ENCODE measurements at regions not wholly inside any gene's neighbourhood (a gene's known extent, or its start where the extent isn't known, plus 50 kb on each side); places are given as distances from the start of the nearest gene placed in this dataset.
"Not testable (repeated sequence)": the region's sequence is repeated elsewhere in the genome, so short reads cannot be mapped to it uniquely, and the experiment has no call there.

DNA sequence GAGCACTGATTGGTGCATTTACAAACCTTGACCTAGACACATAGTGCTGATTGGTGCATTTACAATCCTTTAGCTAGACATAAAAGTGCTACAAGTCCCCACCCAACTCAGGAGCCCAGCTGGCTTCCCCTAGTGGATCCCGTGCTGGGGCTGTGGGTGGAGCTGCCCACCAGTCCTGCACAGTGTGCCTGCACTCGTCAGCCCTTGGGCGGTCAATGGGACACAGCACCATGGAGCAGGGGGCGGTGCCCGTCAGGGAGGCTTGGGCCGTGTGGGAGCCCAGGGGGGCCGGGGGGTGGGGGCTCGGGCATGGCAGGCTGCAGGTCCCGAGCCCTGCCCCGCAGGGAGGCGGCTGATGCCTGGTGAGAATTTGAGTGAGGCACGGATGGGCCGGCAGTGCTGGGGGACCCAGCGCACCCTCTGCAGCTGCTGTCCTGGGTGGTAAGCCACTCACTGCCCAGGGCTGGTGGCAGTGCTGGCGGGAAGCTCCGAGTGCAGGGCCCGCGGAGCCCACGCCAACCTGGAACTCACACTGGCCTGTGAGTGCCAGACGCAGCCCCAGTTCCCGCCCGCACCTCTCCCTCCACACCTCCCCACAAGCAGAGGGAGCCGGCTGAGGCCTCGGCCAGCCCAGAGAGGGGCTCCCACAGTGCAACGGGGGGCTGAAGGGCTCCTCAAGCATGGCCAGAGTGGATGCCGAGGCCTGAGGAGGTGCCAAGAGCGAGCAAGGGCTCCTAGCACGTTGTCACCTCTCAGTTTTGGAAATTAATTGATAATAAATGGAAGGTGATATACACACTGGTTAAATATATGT, 207.7 kb downstream of the RAP2B start:
- no peak for DNase-seq (ENCODE audit: low read depth)

DNA sequence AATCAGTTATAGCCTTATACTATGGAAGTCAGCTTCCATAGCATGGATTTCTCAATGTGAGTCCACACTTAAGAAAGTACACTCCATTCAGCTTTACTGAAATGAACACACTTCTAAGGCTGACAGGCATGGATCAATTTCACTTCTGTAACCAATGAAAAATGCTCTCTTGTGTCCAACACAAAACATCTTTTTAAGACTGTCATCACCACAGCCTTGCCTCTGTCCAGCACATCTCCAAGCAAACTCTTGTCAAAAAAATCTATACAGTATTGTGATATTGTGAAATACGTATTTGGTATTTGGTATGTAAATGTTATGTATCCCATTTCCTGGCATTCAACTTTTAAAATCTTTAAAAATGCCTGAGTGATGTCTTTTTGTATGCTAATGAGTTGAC, 208.7 kb downstream of the RAP2B start:
- DNase-seq (ENCODE audit: low read depth): no peak

DNA sequence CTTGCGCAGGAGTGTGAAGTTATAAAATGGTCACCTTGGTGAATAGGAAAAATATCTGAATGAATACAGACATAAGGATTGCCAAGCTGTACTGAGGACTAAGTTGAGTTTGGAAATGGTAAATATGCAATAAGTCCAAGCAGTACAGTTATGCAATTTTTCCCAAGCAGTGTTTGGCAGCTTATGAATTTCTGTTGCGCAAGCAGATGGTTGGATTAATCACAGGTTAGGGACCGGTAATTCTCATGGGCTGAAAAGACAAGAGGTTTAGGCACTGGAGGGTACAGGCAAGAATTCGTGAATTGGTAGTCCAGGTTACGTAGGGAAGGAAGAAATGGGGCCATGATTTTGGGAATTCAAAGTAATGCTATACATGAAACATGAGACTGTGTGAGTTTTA, 210.3 kb downstream of the RAP2B start:
- peak; percentile 9 for DNase-seq (ENCODE audit: low read depth)

DNA sequence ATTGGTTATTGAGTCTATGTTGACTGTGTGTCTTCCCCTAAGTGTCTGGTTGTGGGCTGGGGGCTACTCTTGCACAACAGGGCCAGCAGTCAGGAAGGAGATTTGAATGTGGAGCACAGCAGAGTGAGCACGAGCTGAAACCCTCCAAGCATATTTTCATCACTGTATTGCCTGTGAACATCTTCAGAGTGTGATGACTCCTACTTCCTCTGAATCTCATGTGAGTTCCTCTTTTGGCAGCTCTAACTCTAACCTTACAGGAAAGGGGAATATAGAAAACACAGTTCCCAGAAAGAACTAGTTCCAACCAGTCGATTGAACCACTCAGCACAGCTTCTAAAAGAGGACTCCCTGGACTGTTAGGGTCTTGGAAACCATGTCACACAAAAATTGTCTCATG, 211.6 kb downstream of the RAP2B start:
- no peak for DNase-seq (ENCODE audit: low read depth)

DNA sequence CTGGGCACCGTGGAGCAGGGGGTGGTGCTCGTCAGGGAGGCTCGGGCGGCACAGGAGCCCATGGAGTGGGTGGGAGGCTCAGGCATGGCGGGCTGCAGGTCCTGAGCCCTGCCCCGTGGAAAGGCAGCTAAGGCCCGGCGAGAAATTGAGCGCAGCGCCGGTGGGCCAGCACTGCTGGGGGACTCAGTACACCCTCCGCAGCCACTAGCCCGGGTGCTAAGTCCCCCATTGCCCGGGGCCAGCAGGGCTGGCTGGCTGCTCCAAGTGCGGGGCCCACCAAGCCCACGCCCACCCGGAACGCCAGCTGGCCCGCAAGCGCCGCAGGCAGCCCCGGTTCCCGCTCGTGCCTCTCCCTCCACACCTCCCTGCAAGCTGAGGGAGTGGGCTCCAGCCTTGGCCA, 216.3 kb downstream of the RAP2B start:
- not testable (repeated sequence) for DNase-seq (ENCODE audit: low read depth)

DNA sequence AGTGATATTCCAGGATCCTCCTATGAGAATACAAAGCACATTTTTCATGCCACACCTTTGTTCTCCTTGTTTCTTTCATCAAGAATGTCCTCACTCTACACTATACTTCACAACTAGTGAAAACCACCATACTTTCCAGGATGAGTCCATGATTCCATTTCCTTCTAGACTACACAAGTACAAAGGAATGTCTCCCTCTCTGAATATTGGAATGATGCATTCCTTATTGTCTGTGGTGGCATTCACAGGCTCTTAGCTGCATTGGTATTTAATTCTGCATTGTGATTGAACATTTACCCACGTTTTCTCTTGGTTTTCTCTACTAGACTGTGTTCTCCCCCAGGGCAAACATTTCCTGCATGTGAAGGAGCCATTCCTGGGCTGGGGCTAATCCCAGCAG, 217.5 kb downstream of the RAP2B start:
- DNase-seq (ENCODE audit: low read depth): no peak

DNA sequence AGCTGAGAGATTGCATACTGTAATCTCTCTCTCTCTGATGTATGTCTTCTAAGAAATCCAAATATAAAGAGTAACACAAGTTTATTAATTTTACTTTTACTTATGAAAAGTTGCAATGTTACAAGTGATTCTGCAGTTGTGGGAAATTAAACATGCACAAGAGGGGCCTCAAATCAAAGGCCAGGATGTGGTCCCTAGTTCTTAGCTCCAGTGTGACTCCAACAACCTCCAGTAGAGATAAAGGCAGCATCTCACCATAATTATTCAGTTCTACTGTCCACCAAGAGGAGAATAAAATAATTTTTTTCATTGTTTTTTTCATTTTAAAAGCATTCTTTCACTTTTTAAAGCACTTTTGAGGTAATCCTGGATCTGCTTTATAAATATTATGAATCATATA, 223.3 kb downstream of the RAP2B start:
- no peak for DNase-seq (ENCODE audit: low read depth)

DNA sequence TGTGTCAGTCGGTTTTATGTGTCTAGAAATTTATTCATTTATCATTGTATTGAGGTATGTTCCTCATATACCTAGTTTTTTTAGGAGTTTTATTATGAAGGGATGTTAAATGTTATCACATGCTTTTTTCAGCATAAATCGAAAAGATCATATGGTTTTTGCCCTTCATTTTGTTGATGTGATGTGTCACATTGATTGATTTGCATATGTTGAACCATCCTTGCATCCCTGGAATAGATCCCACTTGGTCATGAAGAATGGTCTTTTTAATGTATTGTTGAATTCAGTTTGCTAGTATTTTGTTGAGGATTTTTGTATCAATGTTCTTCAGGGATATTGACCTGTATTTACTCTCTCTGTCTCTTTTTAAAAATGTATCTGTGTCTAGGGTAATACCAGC, 230.3 kb downstream of the RAP2B start:
- DNase-seq (ENCODE audit: low read depth): no peak

DNA sequence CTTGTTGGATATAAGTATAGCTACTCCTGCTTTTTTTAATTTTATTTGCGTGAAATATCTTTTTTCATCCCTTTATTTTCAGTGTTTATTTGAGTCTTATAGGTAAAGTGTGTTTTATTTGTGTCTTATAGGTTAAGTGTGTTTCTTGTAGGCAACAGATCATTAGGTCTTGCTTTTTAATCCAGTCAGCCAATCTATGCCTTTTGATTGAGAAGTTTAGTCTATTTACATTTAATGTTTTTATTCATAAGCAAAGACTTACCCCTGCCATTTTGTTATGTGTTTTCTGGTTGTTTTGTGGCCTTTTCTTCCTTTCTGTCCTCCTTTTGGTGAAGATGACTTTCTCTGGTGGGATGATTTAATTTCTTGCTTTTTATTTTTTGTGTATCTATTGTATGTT, 232.0 kb downstream of the RAP2B start:
- no peak for DNase-seq (ENCODE audit: low read depth)

DNA sequence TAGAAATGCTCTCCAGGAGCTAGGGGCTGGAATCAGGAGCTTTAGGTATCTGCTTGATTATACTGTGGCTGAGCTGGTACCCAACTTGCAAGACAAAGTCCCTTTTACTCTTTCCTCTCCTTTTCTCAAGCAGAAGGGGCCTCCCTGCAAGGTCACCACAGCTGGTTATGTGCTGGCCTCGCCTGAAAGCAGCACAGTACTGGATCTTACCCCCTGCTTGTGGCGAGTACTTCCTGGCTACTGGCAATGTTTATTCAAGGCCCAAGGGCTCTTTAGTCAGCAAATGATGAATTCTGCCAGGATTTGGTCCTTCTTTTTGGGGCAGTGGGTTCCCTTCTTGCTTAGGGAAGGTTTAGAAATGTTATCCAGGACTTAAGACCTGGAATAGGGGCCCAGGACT, 234.6 kb downstream of the RAP2B start:
- no peak for DNase-seq (ENCODE audit: low read depth)

DNA sequence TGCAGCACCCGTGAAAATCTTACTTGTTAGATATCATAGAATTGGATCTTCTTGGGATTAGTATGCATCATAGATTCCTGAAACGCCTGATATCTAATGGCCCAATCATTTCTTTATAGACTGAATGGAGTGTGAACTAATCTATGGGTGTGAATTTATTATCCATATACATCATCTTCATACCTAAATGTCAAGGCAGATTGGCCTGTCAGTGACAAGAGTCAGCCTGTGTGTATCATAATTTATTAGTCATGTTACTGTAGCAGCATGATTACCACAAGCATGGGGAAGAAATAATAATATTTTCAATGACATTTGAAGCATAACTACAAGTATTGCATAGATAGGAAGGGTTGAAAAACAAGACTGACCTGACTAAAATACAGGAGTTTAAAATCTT, 235.8 kb downstream of the RAP2B start:
- DNase-seq (ENCODE audit: low read depth): no peak

DNA sequence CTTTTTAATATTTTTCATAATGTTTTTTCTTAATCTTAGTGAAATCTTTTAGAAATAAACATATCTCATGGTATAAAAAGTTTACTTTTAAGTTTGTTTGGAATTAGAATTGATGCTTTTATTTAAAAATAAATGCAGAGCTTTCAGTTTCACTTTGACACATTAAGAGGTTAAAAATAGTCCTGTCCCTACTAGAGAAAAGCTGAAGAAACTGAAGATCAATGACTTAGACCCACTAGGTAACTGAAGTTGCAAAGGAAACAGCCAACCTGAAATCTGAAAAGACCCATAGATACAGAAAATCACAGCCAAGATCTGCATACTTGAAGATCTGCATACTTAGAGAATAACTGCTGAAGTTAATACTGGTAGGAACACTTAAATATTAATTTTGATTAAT, 237.6 kb downstream of the RAP2B start:
- no peak for DNase-seq (ENCODE audit: low read depth)

DNA sequence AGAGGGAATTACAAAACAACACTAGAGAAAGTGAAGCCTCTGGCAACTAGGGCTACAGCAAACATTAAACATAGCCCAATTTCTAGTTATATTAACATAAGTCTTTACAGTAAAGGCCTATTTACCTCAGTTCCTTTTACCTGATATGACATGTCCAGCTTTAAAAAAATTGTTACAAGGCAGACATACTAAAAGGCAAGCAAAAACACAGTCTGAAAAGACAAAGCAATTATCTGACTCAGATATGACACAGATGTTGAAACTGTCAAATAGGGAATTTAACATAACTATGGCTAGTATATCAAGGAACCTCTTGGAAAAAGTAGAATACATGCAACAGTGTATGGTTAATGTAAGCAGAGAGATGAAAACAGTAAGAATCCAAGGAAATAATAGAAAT, 238.6 kb downstream of the RAP2B start:
- DNase-seq (ENCODE audit: low read depth): no peak

DNA sequence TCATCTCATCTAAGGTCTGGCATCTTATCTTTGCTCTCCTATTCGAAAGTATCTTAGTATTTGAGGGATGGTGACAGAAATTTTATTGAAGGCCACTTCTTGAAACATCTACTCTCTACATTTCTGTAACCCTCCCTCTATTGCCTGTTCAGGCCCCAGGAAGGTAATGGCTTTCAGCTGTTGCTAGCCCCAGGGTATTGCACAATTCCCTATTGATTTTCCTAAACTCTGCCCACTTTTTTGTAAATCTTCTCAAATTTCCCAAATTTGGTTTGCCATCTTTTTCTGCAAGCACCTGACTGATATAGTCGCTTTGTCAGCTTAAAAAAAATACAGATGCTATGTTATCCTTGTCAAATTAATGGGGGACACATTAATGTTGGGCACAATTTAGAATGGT, 242.1 kb downstream of the RAP2B start:
- no peak for DNase-seq (ENCODE audit: low read depth)

DNA sequence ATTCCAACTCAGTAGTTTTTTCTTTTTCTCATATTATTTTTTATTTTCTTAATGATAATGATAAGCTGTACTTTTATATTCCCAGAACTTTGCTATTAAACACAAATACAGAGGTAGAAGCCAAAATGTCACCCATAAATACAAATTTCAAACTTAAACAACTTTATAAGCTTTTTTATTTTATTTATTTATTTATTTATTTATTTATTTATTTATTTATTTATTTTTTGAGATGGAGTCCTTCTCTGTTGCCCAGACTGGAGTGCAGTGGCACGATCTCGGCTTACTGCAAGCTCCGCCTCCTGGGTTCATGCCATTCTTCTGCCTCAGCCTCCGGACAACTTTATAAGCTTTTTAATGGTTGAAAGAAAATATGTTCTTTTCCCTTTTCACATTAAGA, 243.3 kb downstream of the RAP2B start:
- DNase-seq (ENCODE audit: low read depth): not testable (repeated sequence)

DNA sequence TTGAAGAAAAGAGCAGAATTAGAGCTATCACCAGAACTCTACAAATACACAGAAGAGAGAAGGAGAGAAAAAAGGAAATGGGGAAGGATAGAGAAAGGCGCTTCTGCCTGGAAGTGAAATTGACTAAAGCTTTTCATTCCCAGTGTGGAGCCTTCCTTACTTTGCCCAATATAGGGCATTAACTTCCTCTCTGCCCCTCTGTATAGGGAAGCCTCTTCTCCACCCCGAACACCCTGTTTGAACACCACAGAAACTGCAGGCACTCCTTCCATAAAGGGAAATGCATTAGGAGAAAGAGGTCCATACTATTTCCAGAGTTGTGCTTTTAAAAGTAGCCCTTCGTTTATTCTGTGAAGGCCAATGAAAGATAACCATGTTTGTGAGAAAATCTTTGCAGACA, 248.5 kb downstream of the RAP2B start:
- DNase-seq (ENCODE audit: low read depth): no peak

DNA sequence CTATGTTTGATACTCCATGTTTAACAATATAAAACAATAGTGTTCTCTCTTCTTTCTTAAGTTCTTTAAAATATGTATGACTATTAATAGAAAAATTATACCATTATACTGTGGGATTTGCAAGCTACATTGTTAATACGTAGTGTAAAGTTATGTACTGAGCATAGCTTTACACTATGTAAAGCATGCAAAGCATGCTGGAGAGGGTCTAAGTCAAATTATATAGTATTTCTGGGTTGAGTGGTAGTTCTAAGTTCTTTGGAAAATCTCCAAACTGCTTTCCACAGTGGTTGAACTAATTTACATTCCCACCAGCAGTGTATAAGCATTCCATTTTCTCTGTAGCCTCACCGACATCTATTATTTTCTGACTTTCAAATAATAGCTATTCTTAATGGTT, 253.0 kb downstream of the RAP2B start:
- DNase-seq (ENCODE audit: low read depth): no peak

DNA sequence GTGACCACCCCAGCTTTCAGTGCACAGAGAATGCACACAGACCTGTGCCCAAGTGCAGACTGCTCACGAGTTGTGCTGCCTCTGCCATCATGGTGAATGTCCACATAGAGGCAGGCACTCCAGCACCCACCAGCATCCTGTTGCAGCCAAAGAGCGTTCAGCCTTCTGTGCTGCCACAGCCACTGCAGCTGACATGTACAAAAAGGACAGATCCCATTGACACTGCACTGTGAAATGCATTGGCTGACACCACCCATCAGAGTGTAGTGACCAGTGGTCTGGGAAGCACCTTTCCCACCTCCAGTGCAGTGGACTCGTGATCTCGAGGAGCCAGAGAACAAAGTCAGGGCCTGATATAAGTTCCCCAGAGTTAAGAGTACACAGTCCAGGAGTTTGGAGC, 260.3 kb downstream of the RAP2B start:
- no peak for DNase-seq (ENCODE audit: low read depth)

DNA sequence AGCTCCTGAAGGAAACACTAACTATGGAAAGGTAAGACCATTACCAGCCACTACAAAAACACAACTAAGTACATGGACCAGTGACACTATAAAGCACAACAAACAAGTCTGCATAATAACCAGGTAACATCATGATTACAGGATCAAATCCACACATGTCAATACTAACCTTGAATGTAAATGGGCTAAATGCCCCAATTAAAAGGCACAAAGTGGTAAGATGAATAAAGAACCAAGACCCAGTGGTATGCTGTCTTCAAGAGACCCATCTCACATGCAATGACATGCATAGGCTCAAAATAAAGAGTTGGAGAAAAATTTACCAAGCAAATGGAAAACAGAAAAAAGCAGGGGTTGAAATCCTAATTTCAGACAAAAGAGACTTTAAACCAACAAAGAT, 261.8 kb downstream of the RAP2B start:
- not testable (repeated sequence) for DNase-seq (ENCODE audit: low read depth)

DNA sequence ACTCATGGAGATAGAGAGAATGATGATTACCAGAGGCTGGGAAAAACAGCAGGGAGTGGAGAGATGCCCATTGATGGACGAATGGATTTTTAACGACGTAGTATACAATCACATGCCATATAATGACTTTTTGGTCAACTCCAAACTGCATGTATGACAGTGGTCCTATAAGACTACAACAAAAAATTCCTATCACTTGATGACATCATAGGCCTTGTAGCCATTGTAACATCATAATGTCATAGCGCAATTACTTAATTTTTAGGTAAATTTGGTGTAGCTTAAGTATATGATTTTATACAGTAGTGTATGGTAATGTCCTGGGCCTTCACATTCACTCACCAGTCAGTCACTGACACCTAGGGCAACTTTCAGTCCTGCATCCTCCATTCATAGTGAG, 264.3 kb downstream of the RAP2B start:
- DNase-seq (ENCODE audit: low read depth): no peak

DNA sequence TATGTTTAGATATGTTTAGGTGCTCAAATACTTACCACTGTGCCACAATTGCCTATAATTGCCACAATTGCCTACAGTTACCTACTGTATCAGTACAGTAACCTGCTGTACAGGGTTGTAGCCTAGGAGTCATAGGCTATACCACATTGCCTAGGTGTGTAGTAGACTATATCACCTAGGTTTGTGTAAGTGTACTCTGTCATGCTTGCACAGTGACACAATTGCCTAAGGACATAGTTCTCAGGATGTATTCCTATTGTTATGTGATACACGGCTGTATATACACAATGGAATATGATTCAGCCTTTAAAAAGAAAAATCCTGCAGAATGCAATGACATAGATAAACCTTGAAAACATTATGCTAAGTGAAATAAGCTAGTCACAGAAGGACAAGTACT, 264.8 kb downstream of the RAP2B start:
- DNase-seq (ENCODE audit: low read depth): no peak

DNA sequence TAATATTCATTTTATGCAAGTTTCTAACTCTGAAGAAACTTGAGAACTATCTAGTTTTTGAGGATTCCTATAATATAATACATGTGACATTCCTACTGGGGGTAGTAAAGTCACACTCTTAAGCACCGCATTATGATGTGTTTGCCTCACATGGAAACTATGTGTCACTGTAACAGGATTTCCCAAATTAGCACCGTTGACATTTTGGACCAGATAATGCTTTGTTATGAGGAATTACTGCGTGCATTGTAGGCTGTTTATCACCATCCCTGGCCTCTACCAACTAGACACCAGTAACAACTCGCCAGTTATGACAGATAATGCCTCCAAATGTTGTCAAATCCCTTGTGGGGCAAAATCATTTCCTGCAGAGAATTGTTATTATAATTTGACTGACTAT, 267.8 kb downstream of the RAP2B start:
- DNase-seq (ENCODE audit: low read depth): peak; percentile 15

DNA sequence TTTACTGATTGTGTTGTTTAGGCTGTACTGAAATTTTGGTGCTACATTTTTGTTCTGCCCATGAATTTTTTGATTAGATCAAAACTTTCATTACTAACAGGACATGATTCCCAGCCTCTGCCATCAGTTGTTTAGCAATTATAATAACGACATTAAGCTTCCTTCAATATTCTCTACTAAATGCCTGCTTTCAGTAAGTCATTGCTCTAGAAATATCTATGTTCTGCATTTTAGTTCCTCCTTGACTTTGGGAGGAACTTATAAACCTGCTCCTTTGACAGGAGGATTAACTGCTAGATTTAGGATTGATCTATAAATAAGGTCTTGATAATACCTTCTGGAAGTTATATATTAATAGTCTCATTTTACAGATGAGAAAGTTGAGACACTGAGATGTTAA, 269.1 kb downstream of the RAP2B start:
- no peak for DNase-seq (ENCODE audit: low read depth)

DNA sequence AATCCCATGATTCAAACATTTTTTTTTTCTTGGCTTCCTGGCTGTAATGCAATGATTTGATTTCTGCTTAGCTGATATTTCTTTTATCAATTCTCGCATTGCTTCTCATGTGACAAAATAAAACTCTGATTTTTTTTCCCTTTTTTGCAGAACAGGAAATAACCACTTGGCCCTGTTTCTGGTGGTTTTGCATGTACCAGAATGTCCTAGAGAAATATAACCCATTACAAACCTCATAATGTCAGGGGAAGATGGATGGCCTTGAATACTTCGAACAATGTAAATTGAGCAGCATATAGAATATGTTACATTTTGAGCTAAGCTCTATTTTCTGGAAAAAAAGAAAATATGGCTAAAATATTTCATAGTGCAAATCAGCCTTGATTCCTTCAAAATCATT, 275.6 kb downstream of the RAP2B start:
- DNase-seq (ENCODE audit: low read depth): no peak
